ENCODE measurements at regions not wholly inside any gene's neighbourhood (a gene's known extent, or its start where the extent isn't known, plus 50 kb on each side); places are given as distances from the start of the nearest gene placed in this dataset.
"Not testable (repeated sequence)": the region's sequence is repeated elsewhere in the genome, so short reads cannot be mapped to it uniquely, and the experiment has no call there.

DNA sequence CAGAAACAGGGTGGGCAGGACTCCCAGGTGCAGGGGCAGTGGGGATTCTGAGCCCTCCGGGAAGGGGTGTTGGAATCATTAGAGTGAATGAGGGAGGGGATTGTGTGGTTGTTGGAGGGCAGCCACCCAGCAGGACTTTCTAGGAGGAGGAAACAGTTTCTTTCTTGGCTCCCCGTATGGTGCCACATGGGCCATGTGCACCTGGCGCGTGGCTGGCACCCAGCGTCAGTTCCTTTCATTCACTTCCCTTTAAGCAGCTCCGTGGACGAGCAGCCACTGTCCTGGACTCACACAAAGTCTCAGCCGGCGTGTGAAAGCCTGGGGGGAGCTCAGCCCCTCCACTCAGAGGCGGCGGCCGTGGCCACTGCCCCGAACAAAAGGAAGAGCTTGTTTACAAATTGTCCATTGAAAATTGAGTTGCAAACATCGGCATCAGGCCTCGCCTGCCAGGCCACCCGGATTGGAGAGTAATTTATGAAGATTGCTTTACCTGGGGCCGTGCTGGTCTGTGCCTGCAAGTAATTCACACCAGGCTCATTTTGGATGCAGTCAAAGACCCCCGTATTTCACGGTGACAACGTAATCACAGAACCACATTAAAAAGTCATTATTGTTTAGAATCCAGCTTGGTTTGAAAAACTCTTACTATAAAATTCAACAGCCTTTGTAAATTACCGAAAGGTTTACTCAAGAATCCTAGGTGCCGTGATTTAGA is 101.7 kb upstream of the C14orf180 start:
- Histone ChIP-seq H3K4me1 (no peaks in the 10 kb centered on the region), H3K4me3 (replicated peaks in 1 of 3) (no peak overlapping the region), H3K36me3 (no peaks in the 10 kb centered on the region), H3K27ac (no peak overlapping the region), H3K9me3 (no peaks in the 10 kb centered on the region), H3K27me3 (no peaks in the 10 kb centered on the region)
- no peak for TF ChIP-seq POLR2A (IDR thresholded peaks at IDR 0.05)
- TF ChIP-seq, protein P1, sequence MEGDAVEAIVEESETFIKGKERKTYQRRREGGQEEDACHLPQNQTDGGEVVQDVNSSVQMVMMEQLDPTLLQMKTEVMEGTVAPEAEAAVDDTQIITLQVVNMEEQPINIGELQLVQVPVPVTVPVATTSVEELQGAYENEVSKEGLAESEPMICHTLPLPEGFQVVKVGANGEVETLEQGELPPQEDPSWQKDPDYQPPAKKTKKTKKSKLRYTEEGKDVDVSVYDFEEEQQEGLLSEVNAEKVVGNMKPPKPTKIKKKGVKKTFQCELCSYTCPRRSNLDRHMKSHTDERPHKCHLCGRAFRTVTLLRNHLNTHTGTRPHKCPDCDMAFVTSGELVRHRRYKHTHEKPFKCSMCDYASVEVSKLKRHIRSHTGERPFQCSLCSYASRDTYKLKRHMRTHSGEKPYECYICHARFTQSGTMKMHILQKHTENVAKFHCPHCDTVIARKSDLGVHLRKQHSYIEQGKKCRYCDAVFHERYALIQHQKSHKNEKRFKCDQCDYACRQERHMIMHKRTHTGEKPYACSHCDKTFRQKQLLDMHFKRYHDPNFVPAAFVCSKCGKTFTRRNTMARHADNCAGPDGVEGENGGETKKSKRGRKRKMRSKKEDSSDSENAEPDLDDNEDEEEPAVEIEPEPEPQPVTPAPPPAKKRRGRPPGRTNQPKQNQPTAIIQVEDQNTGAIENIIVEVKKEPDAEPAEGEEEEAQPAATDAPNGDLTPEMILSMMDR (IDR thresholded peaks at IDR 0.05): no peak
- intact Hi-C loops (cut with DNase I): no loop called here
- WGBS, 2 donors: 72 to 73% methylated on average over 18 to 22 of the region's 22 CpGs
- DNase-seq: no peak

GRCh38 chr14:104478656-104479055 is 100.9 kb upstream of the C14orf180 start:
- H3K27me3 ChIP-seq: no peaks in the 10 kb centered on the region
- TF ChIP-seq POLR2A (IDR thresholded peaks at IDR 0.05): no peak
- TF ChIP-seq, protein P1 (IDR thresholded peaks at IDR 0.05): no peak
- WGBS, 2 donors: 60 to 65% methylated on average over 7 of the region's 7 CpGs
- no peaks in the 10 kb centered on the region for H3K36me3 ChIP-seq
- intact Hi-C loops (cut with DNase I): no loop called here
- H3K27ac ChIP-seq: no peak overlapping the region
- no peak for DNase-seq
- H3K4me3 ChIP-seq (replicated peaks in 1 of 3): no peak overlapping the region
- H3K4me1 ChIP-seq: no peaks in the 10 kb centered on the region
- no peaks in the 10 kb centered on the region for H3K9me3 ChIP-seq

DNA sequence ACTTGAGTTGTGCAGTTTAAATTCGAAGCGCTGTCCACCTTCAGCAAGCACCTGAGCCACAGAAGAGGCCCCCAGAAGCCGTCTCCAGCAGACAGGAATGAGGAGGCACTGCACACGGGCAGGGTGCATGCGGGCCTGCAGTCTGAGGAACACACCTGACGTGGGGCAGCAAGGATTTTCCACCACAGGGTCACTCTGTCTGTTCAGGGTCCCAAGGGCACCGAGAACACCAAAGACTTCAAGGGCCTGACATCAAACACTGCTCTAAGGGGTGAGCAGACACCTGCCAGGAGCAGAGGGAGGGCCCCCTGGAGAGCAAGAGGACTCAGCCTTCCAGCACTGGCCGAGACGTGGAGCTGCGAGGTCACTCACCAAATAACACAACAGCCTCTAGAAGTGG is 99.7 kb upstream of the C14orf180 start:
- no peaks in the 10 kb centered on the region for H3K36me3 ChIP-seq
- no peaks in the 10 kb centered on the region for H3K27me3 ChIP-seq
- H3K27ac ChIP-seq: no peak overlapping the region
- no peak for DNase-seq
- H3K4me3 ChIP-seq (replicated peaks in 1 of 3): no peak overlapping the region
- no peaks in the 10 kb centered on the region for H3K9me3 ChIP-seq
- no peaks in the 10 kb centered on the region for H3K4me1 ChIP-seq
- 75 to 78% methylated on average over 2 to 10 of the region's 10 CpGs for WGBS, 2 donors
- TF ChIP-seq POLR2A (IDR thresholded peaks at IDR 0.05): no peak
- TF ChIP-seq, protein P1 (IDR thresholded peaks at IDR 0.05): no peak
- intact Hi-C loops (cut with DNase I): no loop called here

GRCh38 chr14:104481323-104481722 is 98.2 kb upstream of the C14orf180 start:
- Histone ChIP-seq H3K4me3 (replicated peaks in 1 of 3) (no peak overlapping the region), H3K27me3 (no peaks in the 10 kb centered on the region)
- no peak for TF ChIP-seq POLR2A (IDR thresholded peaks at IDR 0.05)
- TF ChIP-seq, protein P1 (IDR thresholded peaks at IDR 0.05): no peak

GRCh38 chr14:104482017-104482416 is 97.5 kb upstream of the C14orf180 start:
- WGBS, 2 donors: 84 to 88% methylated on average over 9 of the region's 9 CpGs
- H3K9me3 ChIP-seq; H3K27me3 ChIP-seq; H3K27ac ChIP-seq; H3K4me3 ChIP-seq (replicated peaks in 1 of 3); H3K4me1 ChIP-seq; DNase-seq; H3K36me3 ChIP-seq; intact Hi-C loops (cut with DNase I): not testable (repeated sequence)

More at GRCh38 chr14:104481323-104481722, 98.2 kb upstream of the C14orf180 start:
- no peaks in the 10 kb centered on the region for H3K36me3 ChIP-seq
- intact Hi-C loops (cut with DNase I): no loop called here
- no peaks in the 10 kb centered on the region for H3K9me3 ChIP-seq
- WGBS, 2 donors: 94% methylated on average over 10 of the region's 10 CpGs
- no peak for DNase-seq
- no peak overlapping the region for H3K27ac ChIP-seq
- H3K4me1 ChIP-seq: no peaks in the 10 kb centered on the region
